ENCODE measurements at regions not wholly inside any gene's neighbourhood (a gene's known extent, or its start where the extent isn't known, plus 50 kb on each side); places are given as distances from the start of the nearest gene placed in this dataset.

DNA sequence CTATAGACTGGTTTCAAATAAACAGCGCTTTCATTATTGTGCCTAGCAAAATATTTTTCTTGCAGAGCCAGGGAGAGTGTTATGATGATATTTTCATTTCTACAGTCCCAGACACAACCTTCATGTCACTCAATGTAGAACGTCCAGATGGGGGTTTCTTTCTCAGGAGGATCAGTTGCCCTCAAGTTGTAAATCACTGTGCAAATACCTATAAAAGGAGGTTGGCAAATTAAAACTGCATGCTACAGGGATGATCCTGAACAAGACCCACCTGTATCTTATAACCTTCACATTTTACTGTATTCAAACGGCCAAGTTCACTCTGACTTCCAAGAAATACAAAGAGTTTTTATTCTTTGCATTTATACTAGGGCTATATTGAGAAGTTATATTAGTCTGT is 486.0 kb downstream of the EDEM1 start:
- TF ChIP-seq, protein P1, sequence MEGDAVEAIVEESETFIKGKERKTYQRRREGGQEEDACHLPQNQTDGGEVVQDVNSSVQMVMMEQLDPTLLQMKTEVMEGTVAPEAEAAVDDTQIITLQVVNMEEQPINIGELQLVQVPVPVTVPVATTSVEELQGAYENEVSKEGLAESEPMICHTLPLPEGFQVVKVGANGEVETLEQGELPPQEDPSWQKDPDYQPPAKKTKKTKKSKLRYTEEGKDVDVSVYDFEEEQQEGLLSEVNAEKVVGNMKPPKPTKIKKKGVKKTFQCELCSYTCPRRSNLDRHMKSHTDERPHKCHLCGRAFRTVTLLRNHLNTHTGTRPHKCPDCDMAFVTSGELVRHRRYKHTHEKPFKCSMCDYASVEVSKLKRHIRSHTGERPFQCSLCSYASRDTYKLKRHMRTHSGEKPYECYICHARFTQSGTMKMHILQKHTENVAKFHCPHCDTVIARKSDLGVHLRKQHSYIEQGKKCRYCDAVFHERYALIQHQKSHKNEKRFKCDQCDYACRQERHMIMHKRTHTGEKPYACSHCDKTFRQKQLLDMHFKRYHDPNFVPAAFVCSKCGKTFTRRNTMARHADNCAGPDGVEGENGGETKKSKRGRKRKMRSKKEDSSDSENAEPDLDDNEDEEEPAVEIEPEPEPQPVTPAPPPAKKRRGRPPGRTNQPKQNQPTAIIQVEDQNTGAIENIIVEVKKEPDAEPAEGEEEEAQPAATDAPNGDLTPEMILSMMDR (IDR thresholded peaks at IDR 0.05), result no peak
- TF ChIP-seq POLR2A (IDR thresholded peaks at IDR 0.05), result no peak
- no peaks in the 10 kb centered on the region for H3K4me1 ChIP-seq

DNA sequence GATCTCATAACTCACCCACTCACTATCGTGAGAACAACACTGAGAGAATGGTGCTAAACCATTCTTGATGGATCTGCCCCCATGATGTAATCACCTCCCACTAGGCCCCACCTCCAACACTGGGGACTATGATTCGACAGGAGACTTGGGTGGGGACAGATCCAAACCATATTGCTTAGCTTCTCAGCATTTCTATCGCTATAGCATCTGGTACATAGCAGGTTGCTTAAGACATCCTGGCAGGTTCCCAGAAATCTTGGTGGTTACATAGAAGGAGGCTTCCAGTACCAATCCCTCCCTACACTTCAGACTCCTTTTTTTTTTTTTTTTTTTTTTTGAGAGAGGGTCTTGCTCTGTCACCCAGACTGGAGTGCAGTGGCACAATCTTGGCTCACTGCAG is 487.8 kb downstream of the EDEM1 start:
- H3K36me3 ChIP-seq, result no peaks in the 10 kb centered on the region
- no peaks in the 10 kb centered on the region for H3K4me1 ChIP-seq
- TF ChIP-seq POLR2A (IDR thresholded peaks at IDR 0.05), result no peak
- TF ChIP-seq, protein P1 (IDR thresholded peaks at IDR 0.05), result no peak
- no peak overlapping the region for H3K27ac ChIP-seq
- H3K4me3 ChIP-seq, result no peak overlapping the region
- H3K9me3 ChIP-seq, result no peaks in the 10 kb centered on the region
- DNase-seq, result no peak
- no peaks in the 10 kb centered on the region for H3K27me3 ChIP-seq

More for the DNA sequence above, 486.0 kb downstream of the EDEM1 start:
- H3K36me3 ChIP-seq, result no peaks in the 10 kb centered on the region
- no peaks in the 10 kb centered on the region for H3K9me3 ChIP-seq
- H3K27me3 ChIP-seq, result no peaks in the 10 kb centered on the region
- no peak for DNase-seq
- H3K27ac ChIP-seq, result no peak overlapping the region
- H3K4me3 ChIP-seq, result no peak overlapping the region

DNA sequence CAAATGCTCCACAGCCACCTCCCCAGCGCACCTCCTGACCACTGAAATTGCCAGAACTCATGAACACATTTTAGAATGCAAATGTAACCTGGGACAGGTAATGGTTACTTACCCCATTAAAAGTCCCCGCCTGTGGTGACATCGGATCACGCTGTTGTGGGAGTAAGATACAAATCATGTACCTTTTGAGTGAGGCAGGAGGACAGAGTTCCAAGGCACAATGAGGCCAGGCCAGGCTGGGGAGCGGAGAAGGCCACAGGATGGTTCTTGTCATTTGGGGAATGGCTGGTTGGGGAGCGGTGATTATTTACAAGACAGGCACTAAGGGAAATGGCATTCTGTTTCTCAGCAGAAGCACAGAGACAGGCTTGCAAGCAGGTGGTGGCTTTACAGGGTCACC is 490.0 kb downstream of the EDEM1 start:
- Histone ChIP-seq H3K4me3 (no peak overlapping the region), H3K27me3 (no peaks in the 10 kb centered on the region), H3K27ac (no peak overlapping the region), H3K36me3 (no peaks in the 10 kb centered on the region), H3K9me3 (no peaks in the 10 kb centered on the region), H3K4me1 (no peaks in the 10 kb centered on the region)
- TF ChIP-seq POLR2A (IDR thresholded peaks at IDR 0.05), result no peak
- TF ChIP-seq, protein P1 (IDR thresholded peaks at IDR 0.05), result no peak
- no peak for DNase-seq

DNA sequence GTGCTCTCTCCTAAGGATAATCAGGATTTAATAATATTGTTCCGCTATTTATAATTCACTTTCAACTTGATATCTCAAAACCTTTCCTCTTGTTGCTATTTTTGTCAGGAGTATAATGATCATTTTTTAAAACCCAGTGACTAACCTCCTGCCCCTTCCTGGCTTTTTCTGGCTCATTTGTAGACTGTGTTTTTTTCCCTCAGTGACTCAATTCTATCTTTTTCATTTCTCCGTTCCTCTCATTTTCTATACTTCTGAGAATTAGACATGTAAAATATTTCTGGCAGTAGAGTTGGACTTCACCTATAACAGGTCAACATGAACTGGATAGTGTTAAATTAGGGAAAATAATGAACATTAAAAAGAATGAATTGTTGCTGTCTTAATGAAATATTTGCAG is 490.7 kb downstream of the EDEM1 start:
- H3K27ac ChIP-seq, result no peak overlapping the region
- DNase-seq, result no peak
- H3K27me3 ChIP-seq, result no peaks in the 10 kb centered on the region
- no peaks in the 10 kb centered on the region for H3K36me3 ChIP-seq
- H3K4me3 ChIP-seq, result no peak overlapping the region
- no peaks in the 10 kb centered on the region for H3K4me1 ChIP-seq
- H3K9me3 ChIP-seq, result no peaks in the 10 kb centered on the region
- no peak for TF ChIP-seq POLR2A (IDR thresholded peaks at IDR 0.05)
- TF ChIP-seq, protein P1 (IDR thresholded peaks at IDR 0.05), result no peak

DNA sequence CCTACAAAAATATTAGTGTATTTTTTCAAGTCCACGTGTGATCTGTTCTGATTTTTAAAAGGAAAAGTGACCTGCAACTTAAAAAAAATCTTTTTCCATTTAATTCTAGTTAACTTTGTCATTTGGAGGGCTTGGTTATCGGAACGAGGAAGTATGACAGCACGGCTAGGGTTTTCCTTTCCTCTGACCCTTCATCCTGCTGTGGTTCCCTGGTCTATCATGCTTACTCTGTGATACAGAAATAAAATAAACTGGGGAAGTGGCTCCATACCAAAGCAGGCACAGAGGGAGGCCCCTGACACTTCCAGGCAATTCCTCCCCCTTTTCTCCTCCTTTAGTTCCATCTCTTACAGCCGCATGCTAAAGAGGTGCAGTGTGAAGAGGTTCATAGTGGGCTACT is 491.3 kb downstream of the EDEM1 start:
- Histone ChIP-seq H3K4me1 (no peaks in the 10 kb centered on the region), H3K36me3 (no peaks in the 10 kb centered on the region), H3K4me3 (no peak overlapping the region), H3K27ac (no peak overlapping the region), H3K9me3 (no peaks in the 10 kb centered on the region), H3K27me3 (no peaks in the 10 kb centered on the region)
- TF ChIP-seq POLR2A (IDR thresholded peaks at IDR 0.05), result no peak
- TF ChIP-seq, protein P1 (IDR thresholded peaks at IDR 0.05), result no peak
- DNase-seq, result no peak

DNA sequence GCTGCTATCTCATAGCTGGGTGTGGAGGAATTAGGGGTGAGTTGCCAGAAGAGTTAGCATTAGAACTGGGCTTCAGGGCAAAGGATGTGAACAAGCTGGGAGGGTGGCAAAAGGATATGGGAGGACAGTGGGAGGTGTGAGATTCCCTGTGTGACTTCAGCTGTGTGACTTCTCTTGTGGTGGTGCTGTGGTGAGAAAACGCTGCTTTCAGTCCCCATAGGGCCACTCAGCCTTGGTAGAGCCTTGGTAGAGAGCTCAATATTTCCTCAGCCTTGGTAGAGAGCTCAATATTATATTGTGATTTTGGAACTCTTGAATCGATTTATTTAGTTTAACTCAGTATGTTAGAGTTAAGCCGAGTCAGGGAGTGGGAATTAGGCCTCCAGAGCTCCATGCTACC is 499.7 kb downstream of the EDEM1 start:
- TF ChIP-seq POLR2A (IDR thresholded peaks at IDR 0.05), result no peak
- TF ChIP-seq, protein P1 (IDR thresholded peaks at IDR 0.05), result no peak
- H3K27me3 ChIP-seq, result no peaks in the 10 kb centered on the region
- no peaks in the 10 kb centered on the region for H3K4me1 ChIP-seq
- DNase-seq, result no peak
- peaks cover 0 to 6% (median 0%) of the 10 kb centered on the region in 4 donors for H3K9me3 ChIP-seq
- H3K27ac ChIP-seq, result no peak overlapping the region
- H3K36me3 ChIP-seq, result no peaks in the 10 kb centered on the region
- H3K4me3 ChIP-seq, result no peak overlapping the region

All from Peyer's patch (tissue), 4 donors.